GM10248 (cell line): ENCODE measurements at regions not wholly inside any gene's neighbourhood (a gene's known extent, or its start where the extent isn't known, plus 50 kb on each side); places are given as distances from the start of the nearest gene placed in this dataset.

Source experiments
- CTCF ChIA-PET: fragments of 300-600 bp; sonication (Branson Sonifier 250); formaldehyde crosslinking; extraction: SDS; loops from one replicate; lab custom pipeline; 2021; ENCODE audit warnings: antibody characterized with exemption; lab: Yijun Ruan, JAX
- POLR2A ChIA-PET: fragments of 350-650 bp; sonication (Branson Sonifier 250); formaldehyde crosslinking; extraction: SDS; loops from one replicate; lab custom pipeline; 2020; ENCODE audit warnings: antibody characterized with exemption; lab: Yijun Ruan, JAX
- DNase-seq: peaks from one replicate; pipeline ENCODE4 v3.0.0; 2012; ENCODE audit errors: extremely low spot score
- CTCF ChIP-seq: IDR thresholded peaks from 2 replicates; pipeline ENCODE4 v1.5.1; 2012; ENCODE audit warnings: mild to moderate bottlenecking, low read depth; ENCODE audit errors: extremely low read depth, missing control alignments, control extremely low read depth

- POLR2A ChIA-PET = no interaction called here
- no peak for TF ChIP-seq CTCF
- no peak for DNase-seq
- CTCF ChIA-PET = interaction anchor here (1.2 to 1.6 kb wide), 3 partner anchors 19 to 57 kb away, joined by 3 read pairs; no protein-coding TSS in a partner anchor
Measured at GRCh38 chr9:15077946-15078729, 167.9 kb upstream of the FREM1 start.

GRCh38 chr9:15073620-15074019, 163.4 kb upstream of the FREM1 start:
- no peak for DNase-seq
- ChIA-PET CTCF (no interaction called here), POLR2A (no interaction called here)
- TF ChIP-seq CTCF = no peak

- CTCF ChIA-PET = no interaction called here
- no peak for DNase-seq
- POLR2A ChIA-PET = no interaction called here
- TF ChIP-seq CTCF = no peak
Measured at GRCh38 chr9:15070716-15071115, 160.5 kb upstream of the FREM1 start.

GRCh38 chr9:15069106-15069505, 158.9 kb upstream of the FREM1 start:
- POLR2A ChIA-PET = no interaction called here
- DNase-seq = no peak
- CTCF ChIA-PET = interaction anchor here (1.3 kb wide), 1 partner anchor 11 kb away, joined by 4 read pairs; no protein-coding TSS in a partner anchor
- no peak for TF ChIP-seq CTCF

- no peak for TF ChIP-seq CTCF
- ChIA-PET CTCF (interaction anchor here (1.3 kb wide), 1 partner anchor 11 kb away, joined by 4 read pairs; no protein-coding TSS in a partner anchor), POLR2A (no interaction called here)
- no peak for DNase-seq
Measured at GRCh38 chr9:15068261-15068660, 158.0 kb upstream of the FREM1 start.

GRCh38 chr9:15059003-15059402, 148.8 kb upstream of the FREM1 start:
- TF ChIP-seq CTCF = no peak
- no peak for DNase-seq
- ChIA-PET CTCF (interaction anchor here (1.0 kb wide), 1 partner anchor 19 kb away, joined by 3 read pairs; no protein-coding TSS in a partner anchor), POLR2A (no interaction called here)
